ENCODE measurements at regions not wholly inside any gene's neighbourhood (a gene's known extent, or its start where the extent isn't known, plus 50 kb on each side); places are given as distances from the start of the nearest gene placed in this dataset.

- TF ChIP-seq USF2 (IDR thresholded peaks at IDR 0.05; ENCODE audit: low read length) (no peak), PHF8 (conservative IDR thresholded peaks at IDR 0.05; ENCODE audit: low read depth, low read length) (no peak)
Observed at GRCh38 chr7:34488766-34489165, 169.3 kb upstream of the NPSR1 start (continued).

Data from H1 (cell line).